Activated CD4-positive, alpha-beta T cell treated with anti-CD3 and anti-CD28 coated beads, Interleukin-2, amount 50 U/mL, for 48 hours (primary cell): ENCODE measurements at regions not wholly inside any gene's neighbourhood (a gene's known extent, or its start where the extent isn't known, plus 50 kb on each side); places are given as distances from the start of the nearest gene placed in this dataset.

Experiments used
- DNase-seq, 2 experiments: peaks; one replicate each; pipeline ENCODE4 v3.0.0-alpha.2; 2020

GRCh38 chr9:113793558-113793957 is 82.6 kb upstream of the ZNF618 start:
- DNase-seq = no peak

- no peak for DNase-seq
These were observed 81.4 kb upstream of the ZNF618 start for GRCh38 chr9:113794721-113795120.

GRCh38 chr9:113795811-113796392 is 80.2 kb upstream of the ZNF618 start:
- no peak for DNase-seq

GRCh38 chr9:113796646-113797426 is 79.3 kb upstream of the ZNF618 start:
- DNase-seq = no peak

GRCh38 chr9:113798062-113799030 is 77.8 kb upstream of the ZNF618 start:
- DNase-seq = no peak

- DNase-seq = no peak
These were observed 75.8 kb upstream of the ZNF618 start for GRCh38 chr9:113800276-113800675.

- no peak for DNase-seq
These were observed 72.1 kb upstream of the ZNF618 start for GRCh38 chr9:113803811-113804589.

GRCh38 chr9:113805486-113806132 is 70.5 kb upstream of the ZNF618 start:
- DNase-seq = no peak

GRCh38 chr9:113807173-113808061 is 68.7 kb upstream of the ZNF618 start:
- DNase-seq = peak; percentile 33 to 42

- no peak for DNase-seq
These were observed 67.4 kb upstream of the ZNF618 start for GRCh38 chr9:113808391-113809358.

- no peak for DNase-seq
These were observed 58.9 kb upstream of the ZNF618 start for GRCh38 chr9:113817171-113817570.

GRCh38 chr9:113818391-113818790 is 57.7 kb upstream of the ZNF618 start:
- DNase-seq = no peak

GRCh38 chr9:113822315-113822714 is 53.8 kb upstream of the ZNF618 start:
- DNase-seq = no peak

GRCh38 chr9:113823421-113823820 is 52.7 kb upstream of the ZNF618 start:
- no peak for DNase-seq
